Panc1 (cell line): ENCODE measurements at regions not wholly inside any gene's neighbourhood (a gene's known extent, or its start where the extent isn't known, plus 50 kb on each side); places are given as distances from the start of the nearest gene placed in this dataset.
"Not testable (repeated sequence)": the region's sequence is repeated elsewhere in the genome, so short reads cannot be mapped to it uniquely, and the experiment has no call there.

Experiments used
- ATAC-seq: fragments of 200-7000 bp; cut with Tn5 transposase; 2 replicates; pipeline ENCODE4 v1.9.1; 2020; ENCODE audit warnings: mild to moderate bottlenecking, moderate library complexity
- BruUV-seq: library from RNA; stranded (reverse); fragments of 400-500 nt; replicated peaks from 2 replicates; lab custom pipeline; 2021; lab: Mats Ljungman, UMichigan
- CTCF ChIA-PET: fragments of 300-600 bp; sonication (Branson Sonifier 250); formaldehyde crosslinking; loops from one replicate; lab custom pipeline; 2022; ENCODE audit warnings: antibody characterized with exemption; lab: Charles Lee
- POLR2A ChIA-PET: fragments of 300-600 bp; sonication (Branson Sonifier 250); formaldehyde crosslinking; loops from one replicate; lab custom pipeline; 2022; ENCODE audit warnings: antibody characterized with exemption; lab: Charles Lee
- DNase-seq: peaks from one replicate; pipeline ENCODE4 v3.0.0-alpha.2; 2010; ENCODE audit warnings: low read depth, low spot score
- H3K27ac ChIP-seq: 2 replicates; pipeline ENCODE4 v1.5.1; 2011; ENCODE audit warnings: mild to moderate bottlenecking, low read length, inconsistent platforms
- H3K27me3 ChIP-seq: fragments of 200-500 bp; sonication (Bioruptor generic); 2 replicates; pipeline ENCODE4 v1.6.0; 2014; ENCODE audit warnings: low read length, inconsistent platforms; ENCODE audit not compliant: control insufficient read depth, insufficient read depth
- H3K36me3 ChIP-seq: fragments of 200-500 bp; sonication (Bioruptor generic); 2 replicates; pipeline ENCODE4 v1.5.1; 2014; ENCODE audit warnings: inconsistent platforms, mild to moderate bottlenecking, low read length, moderate library complexity; ENCODE audit not compliant: control insufficient read depth, insufficient read depth
- H3K4me1 ChIP-seq: 2 replicates; pipeline ENCODE4 v1.5.1; 2011; ENCODE audit warnings: inconsistent platforms, mild to moderate bottlenecking, low read length, moderate library complexity; ENCODE audit not compliant: control insufficient read depth, insufficient read depth
- H3K4me3 ChIP-seq, 2 experiments: 2 replicates each; pipeline ENCODE4 v1.5.1; 2011 to 2012; ENCODE audit warnings: low read depth in 2 of 2, low read length in 2 of 2, mild to moderate bottlenecking in 2 of 2, inconsistent platforms in 1 of 2, moderate library complexity in 1 of 2
- H3K9me3 ChIP-seq: fragments of 200-500 bp; sonication (Bioruptor generic); 2 replicates; pipeline ENCODE4 v1.5.1; 2014; ENCODE audit warnings: low read depth, mild to moderate bottlenecking, inconsistent platforms, low read length, moderate library complexity; ENCODE audit not compliant: control insufficient read depth, insufficient read depth
- CTCF ChIP-seq: fragments of 450-650 bp; IDR thresholded peaks from 2 replicates; pipeline ENCODE4 v1.5.1; 2017; ENCODE audit warnings: mild to moderate bottlenecking
- POLR2AphosphoS5 ChIP-seq: IDR thresholded peaks from 2 replicates; pipeline ENCODE4 v1.6.1; 2012; ENCODE audit warnings: mild to moderate bottlenecking, low read depth, low read length, moderate library complexity
- REST ChIP-seq, 2 experiments: IDR thresholded peaks; 2 replicates each; pipeline ENCODE4 v1.6.1; 2011 to 2012; ENCODE audit warnings: low read depth in 2 of 2, control low read depth in 1 of 2, low read length in 1 of 2, mild to moderate bottlenecking in 1 of 2, moderate library complexity in 1 of 2; ENCODE audit not compliant: insufficient read depth in 1 of 2
- SIN3A ChIP-seq: IDR thresholded peaks from 2 replicates; pipeline ENCODE4 v1.6.1; 2012; ENCODE audit warnings: low read depth, mild to moderate bottlenecking, low read length, moderate library complexity, borderline replicate concordance; ENCODE audit not compliant: insufficient read depth
- TCF7L2 ChIP-seq: IDR thresholded peaks from 2 replicates; pipeline ENCODE4 v1.6.1; 2011; ENCODE audit warnings: mild to moderate bottlenecking, low read depth, low read length, inconsistent platforms
- in situ Hi-C: cut with HindIII; loops from 2 replicates; pipeline ENCODE4 v1.10.0; 2016; ENCODE audit warnings: low sequenced_read_pairs, low pct_unique_long_range_greater_than_20kb
- intact Hi-C: fragments of 100-400 bp; cut with micrococcal nuclease; formaldehyde crosslinking; loops from one replicate; pipeline ENCODE4 v1.10.0; 2022; ENCODE audit not compliant: unreplicated experiment

- no peak overlapping the region for H3K27ac ChIP-seq
- TF ChIP-seq REST (IDR thresholded peaks at IDR 0.05; ENCODE audit: insufficient read depth in 1 of 2, low read depth in 2 of 2, low read length in 1 of 2) (no peak), SIN3A (no peak), CTCF (no peak), TCF7L2 (no peak), POLR2AphosphoS5 (no peak)
- no TSS peak for BruUV-seq
- no peaks in the 10 kb centered on the region for H3K36me3 ChIP-seq
- no peak overlapping the region for H3K4me3 ChIP-seq
- CTCF ChIA-PET: no interaction called here
- ATAC-seq (no peak), DNase-seq (no peak)
- intact Hi-C loops: no loop called here
- H3K9me3 ChIP-seq: no peaks in the 10 kb centered on the region
- no peaks in the 10 kb centered on the region for H3K4me1 ChIP-seq
- H3K27me3 ChIP-seq: no peaks in the 10 kb centered on the region
- in situ Hi-C loops: no loop called here
- POLR2A ChIA-PET: no interaction called here
These were observed 173.5 kb downstream of the LACC1 start for GRCh38 chr13:44053208-44053607.

- Histone ChIP-seq H3K27ac (no peak overlapping the region), H3K4me3 (no peak overlapping the region), H3K36me3 (no peaks in the 10 kb centered on the region), H3K9me3 (no peaks in the 10 kb centered on the region), H3K4me1 (no peaks in the 10 kb centered on the region), H3K27me3 (no peaks in the 10 kb centered on the region)
- ATAC-seq: no peak
- no TSS peak for BruUV-seq
- ChIA-PET CTCF (no interaction called here), POLR2A (no interaction called here)
- intact Hi-C loops: no loop called here
- TF ChIP-seq TCF7L2 (no peak), POLR2AphosphoS5 (no peak), REST (IDR thresholded peaks at IDR 0.05; ENCODE audit: insufficient read depth in 1 of 2, low read depth in 2 of 2, low read length in 1 of 2) (no peak), SIN3A (no peak), CTCF (no peak)
- DNase-seq: no peak
- in situ Hi-C loops: no loop called here
These were observed 174.8 kb downstream of the LACC1 start for GRCh38 chr13:44054525-44054924.

GRCh38 chr13:44055681-44056080 is 176.0 kb downstream of the LACC1 start:
- H3K27me3 ChIP-seq, CTCF ChIA-PET, H3K9me3 ChIP-seq, H3K36me3 ChIP-seq, DNase-seq, H3K4me3 ChIP-seq, intact Hi-C loops, BruUV-seq, H3K4me1 ChIP-seq, ATAC-seq, H3K27ac ChIP-seq, in situ Hi-C loops, POLR2A ChIA-PET: not testable (repeated sequence)
